Mucosa of rectum (tissue), 2 donors: ENCODE measurements at regions not wholly inside any gene's neighbourhood (a gene's known extent, or its start where the extent isn't known, plus 50 kb on each side); places are given as distances from the start of the nearest gene placed in this dataset.
"Not testable (repeated sequence)": the region's sequence is repeated elsewhere in the genome, so short reads cannot be mapped to it uniquely, and the experiment has no call there.

ENCODE experiments used
- H3K27ac ChIP-seq, 2 donors: one replicate each; pipeline ENCODE4 v1.7.0; 2013; ENCODE audit warnings: inconsistent platforms in 2 of 2, low read depth in 2 of 2, low read length in 2 of 2
- H3K27me3 ChIP-seq, 2 donors: one replicate each; pipeline ENCODE4 v1.7.0; 2013; ENCODE audit warnings: low read length in 2 of 2; ENCODE audit not compliant: control insufficient read depth in 2 of 2, insufficient read depth in 2 of 2
- H3K36me3 ChIP-seq, 2 donors: one replicate each; pipeline ENCODE4 v1.7.0; 2013; ENCODE audit warnings: low read length in 2 of 2; ENCODE audit not compliant: control insufficient read depth in 2 of 2, insufficient read depth in 2 of 2
- H3K4me1 ChIP-seq, 2 donors: one replicate each; pipeline ENCODE4 v1.7.0; 2013; ENCODE audit warnings: low read length in 2 of 2, mild to moderate bottlenecking in 1 of 2; ENCODE audit not compliant: control insufficient read depth in 2 of 2, insufficient read depth in 2 of 2
- H3K4me3 ChIP-seq, 2 donors: one replicate each; pipeline ENCODE4 v1.7.0; 2013; ENCODE audit warnings: low read length in 2 of 2
- H3K9ac ChIP-seq, 2 donors: one replicate each; pipeline ENCODE4 v1.7.0; 2013; ENCODE audit warnings: low read length in 2 of 2, low read depth in 1 of 2, mild to moderate bottlenecking in 1 of 2
- H3K9me3 ChIP-seq, 2 donors: one replicate each; pipeline ENCODE4 v1.7.0; 2013; ENCODE audit warnings: low read length in 2 of 2; ENCODE audit not compliant: control insufficient read depth in 2 of 2
- donor health status: healthy.
- donor health status: Normal muscosa, but diverticular disease.

GRCh38 chr7:63856466-63856865, 142.2 kb upstream of the ZNF722 start:
- not testable (repeated sequence) for H3K9me3 ChIP-seq, H3K27ac ChIP-seq

GRCh38 chr7:63867127-63867526, 131.5 kb upstream of the ZNF722 start:
- H3K27ac ChIP-seq: no peak overlapping the region
- H3K4me1 ChIP-seq: no peaks in the 10 kb centered on the region
- H3K27me3 ChIP-seq: no peaks in the 10 kb centered on the region
- H3K4me3 ChIP-seq: no peak overlapping the region
- H3K9me3 ChIP-seq: peaks cover 2 to 6% of the 10 kb centered on the region in 2 donors
- H3K9ac ChIP-seq: no peak overlapping the region
- no peaks in the 10 kb centered on the region for H3K36me3 ChIP-seq

More at GRCh38 chr7:63856466-63856865, 142.2 kb upstream of the ZNF722 start:
- H3K36me3 ChIP-seq, H3K27me3 ChIP-seq, H3K9ac ChIP-seq, H3K4me1 ChIP-seq, H3K4me3 ChIP-seq: not testable (repeated sequence)

- not testable (repeated sequence) for H3K4me3 ChIP-seq, H3K27me3 ChIP-seq, H3K36me3 ChIP-seq, H3K4me1 ChIP-seq, H3K27ac ChIP-seq, H3K9ac ChIP-seq
- H3K9me3 ChIP-seq: peaks cover 21 to 25% of the 10 kb centered on the region in 2 donors
These were observed 124.4 kb upstream of the ZNF722 start for GRCh38 chr7:63874242-63874641.

- Histone ChIP-seq H3K27me3 (no peaks in the 10 kb centered on the region), H3K9me3 (peaks cover 26 to 36% of the 10 kb centered on the region in 2 donors), H3K4me3 (no peak overlapping the region), H3K4me1 (no peaks in the 10 kb centered on the region), H3K9ac (no peak overlapping the region), H3K27ac (no peak overlapping the region), H3K36me3 (no peaks in the 10 kb centered on the region)
These were observed 121.8 kb upstream of the ZNF722 start for GRCh38 chr7:63876707-63877322.

DNA sequence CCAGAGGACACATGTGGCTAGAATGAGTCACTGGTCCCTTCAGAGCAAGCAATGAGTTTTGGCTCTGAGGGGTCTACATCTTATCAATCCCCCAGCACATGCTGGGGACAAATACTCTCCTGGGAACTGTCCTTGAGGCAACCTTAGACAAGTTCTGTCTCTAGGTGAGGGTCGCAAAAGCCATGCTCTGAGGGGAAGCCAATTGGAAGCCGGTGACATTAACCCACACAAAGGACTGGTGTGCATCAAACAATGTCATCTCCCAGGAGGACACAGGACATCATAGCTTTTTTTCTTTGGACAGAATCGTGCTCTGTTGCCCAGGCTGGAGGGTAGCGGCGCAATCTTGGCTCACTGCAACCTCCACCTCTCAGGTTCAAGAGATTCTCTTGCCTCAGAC, 111.6 kb upstream of the ZNF722 start:
- Histone ChIP-seq H3K9me3 (peaks cover 0 to 11% of the 10 kb centered on the region in 2 donors), H3K9ac (no peak overlapping the region), H3K4me3 (no peak overlapping the region), H3K4me1 (no peaks in the 10 kb centered on the region), H3K27ac (no peak overlapping the region), H3K36me3 (no peaks in the 10 kb centered on the region), H3K27me3 (no peaks in the 10 kb centered on the region)

GRCh38 chr7:63899691-63900393, 98.8 kb upstream of the ZNF722 start:
- Histone ChIP-seq H3K4me3 (peak overlapping the region; percentile 83 to 91), H3K9me3 (no peaks in the 10 kb centered on the region), H3K27me3 (no peaks in the 10 kb centered on the region), H3K36me3 (no peaks in the 10 kb centered on the region), H3K9ac (peak overlapping the region; percentile 58 to 66), H3K4me1 (peaks cover 0 to 7% of the 10 kb centered on the region in 2 donors), H3K27ac (peak overlapping the region; percentile 54 to 74)

DNA sequence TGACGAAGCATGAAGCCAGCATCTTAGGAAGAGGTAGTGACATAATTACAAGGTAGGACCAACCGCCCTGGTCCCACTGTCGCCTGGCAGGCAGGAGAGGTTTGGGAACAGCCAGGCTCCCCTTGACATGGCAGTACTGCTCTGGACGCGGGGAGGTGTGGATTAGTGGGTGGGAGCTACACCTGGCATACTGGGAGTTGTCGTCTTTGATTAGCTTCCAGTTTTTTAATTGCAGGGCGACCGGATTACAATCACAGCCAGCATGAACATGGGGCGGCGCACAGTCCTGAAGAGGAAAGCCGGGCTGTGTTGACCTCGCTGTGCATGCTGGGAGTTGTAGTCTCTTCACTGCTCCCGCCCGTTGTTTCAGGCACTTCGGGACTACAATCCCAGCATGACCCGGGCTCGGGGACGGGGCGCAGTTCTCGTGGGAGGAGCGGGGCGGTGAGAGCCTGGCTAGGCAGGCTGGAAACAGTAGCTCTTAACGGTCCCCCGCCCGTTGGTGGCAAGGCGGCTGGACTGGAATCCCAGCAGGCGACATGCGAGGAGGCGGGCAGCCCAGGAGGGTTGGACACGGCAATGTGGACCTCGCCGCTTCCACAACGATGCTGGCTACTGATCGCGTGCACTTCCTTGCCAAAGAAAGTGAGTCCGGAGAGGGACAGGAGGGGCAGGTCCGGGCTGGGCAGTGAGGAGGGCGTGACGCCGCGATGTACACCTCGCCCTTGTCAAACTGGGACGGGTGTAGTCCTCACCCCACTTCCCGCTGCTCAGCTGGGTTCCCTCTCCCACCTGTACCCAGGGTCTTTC, 98.0 kb upstream of the ZNF722 start:
- peaks cover 0 to 7% of the 10 kb centered on the region in 2 donors for H3K4me1 ChIP-seq
- H3K27me3 ChIP-seq: no peaks in the 10 kb centered on the region
- H3K36me3 ChIP-seq: no peaks in the 10 kb centered on the region
- peak overlapping the region; percentile 83 to 91 for H3K4me3 ChIP-seq
- peak overlapping the region; percentile 54 to 74 for H3K27ac ChIP-seq
- no peaks in the 10 kb centered on the region for H3K9me3 ChIP-seq
- peak overlapping the region; percentile 66 for H3K9ac ChIP-seq

- Histone ChIP-seq H3K27ac (peak overlapping the region in 1 of 2 donors; percentile 52), H3K4me3 (peak overlapping the region; percentile 83 to 91), H3K9ac (peak overlapping the region in 1 of 2 donors; percentile 66)
- not testable (repeated sequence) for H3K36me3 ChIP-seq, H3K4me1 ChIP-seq, H3K27me3 ChIP-seq, H3K9me3 ChIP-seq
These were observed 97.5 kb upstream of the ZNF722 start for GRCh38 chr7:63901204-63901506.

GRCh38 chr7:63918986-63919385, 79.7 kb upstream of the ZNF722 start:
- Histone ChIP-seq H3K9me3 (no peaks in the 10 kb centered on the region), H3K9ac (no peak overlapping the region), H3K36me3 (no peaks in the 10 kb centered on the region), H3K27ac (no peak overlapping the region), H3K4me1 (no peaks in the 10 kb centered on the region), H3K4me3 (no peak overlapping the region), H3K27me3 (no peaks in the 10 kb centered on the region)

DNA sequence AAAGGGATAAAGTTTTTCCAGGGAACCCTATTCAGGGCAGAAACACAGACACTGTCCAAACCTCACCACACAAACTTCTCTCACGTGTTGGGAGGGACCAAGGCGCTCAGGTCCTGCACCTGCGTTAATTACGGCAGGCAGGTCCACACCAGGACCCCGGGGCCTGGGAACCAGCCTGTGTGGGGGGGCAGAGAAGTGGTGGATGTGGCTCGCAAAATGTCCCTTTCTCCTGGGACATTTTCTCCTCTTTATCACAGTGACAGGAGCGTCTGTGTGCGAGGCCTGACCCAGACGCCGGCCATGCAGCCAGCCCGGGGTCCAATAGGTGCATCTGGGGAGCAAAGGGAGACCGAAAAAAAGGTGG, 73.4 kb upstream of the ZNF722 start:
- H3K36me3 ChIP-seq: no peaks in the 10 kb centered on the region
- H3K9me3 ChIP-seq: peaks cover 0 to 2% of the 10 kb centered on the region in 2 donors
- peak overlapping the region; percentile 34 to 74 for H3K9ac ChIP-seq
- H3K27me3 ChIP-seq: no peaks in the 10 kb centered on the region
- H3K4me1 ChIP-seq: peaks cover 6% of the 10 kb centered on the region in 2 donors
- peak overlapping the region; percentile 83 to 97 for H3K4me3 ChIP-seq
- peak overlapping the region; percentile 92 to 95 for H3K27ac ChIP-seq
